Stimulated activated naive CD8-positive, alpha-beta T cell treated with anti-CD3 and anti-CD28 coated beads, Interleukin-15, Interleukin-2, amounts not matched to agents 100 ng/mL and 50 ng/mL, for 24 hours (primary cell): ENCODE measurements at regions not wholly inside any gene's neighbourhood (a gene's known extent, or its start where the extent isn't known, plus 50 kb on each side); places are given as distances from the start of the nearest gene placed in this dataset.

ENCODE experiments used
- H3K27ac Mint-ChIP-seq: one replicate; pipeline ENCODE4 v1.8.0; 2021; ENCODE audit warnings: mild to moderate bottlenecking, mixed read lengths
- H3K27me3 Mint-ChIP-seq: one replicate; pipeline ENCODE4 v1.8.0; 2021; ENCODE audit warnings: mixed read lengths
- H3K36me3 Mint-ChIP-seq: one replicate; pipeline ENCODE4 v1.8.0; 2021; ENCODE audit warnings: low read depth, mixed read lengths
- H3K4me1 Mint-ChIP-seq: one replicate; pipeline ENCODE4 v1.8.0; 2021; ENCODE audit warnings: low read depth, mixed read lengths
- H3K4me3 Mint-ChIP-seq: one replicate; pipeline ENCODE4 v1.8.0; 2021; ENCODE audit warnings: mild to moderate bottlenecking, mixed read lengths
- H3K9me3 Mint-ChIP-seq: one replicate; pipeline ENCODE4 v1.8.0; 2021; ENCODE audit warnings: mixed read lengths

DNA sequence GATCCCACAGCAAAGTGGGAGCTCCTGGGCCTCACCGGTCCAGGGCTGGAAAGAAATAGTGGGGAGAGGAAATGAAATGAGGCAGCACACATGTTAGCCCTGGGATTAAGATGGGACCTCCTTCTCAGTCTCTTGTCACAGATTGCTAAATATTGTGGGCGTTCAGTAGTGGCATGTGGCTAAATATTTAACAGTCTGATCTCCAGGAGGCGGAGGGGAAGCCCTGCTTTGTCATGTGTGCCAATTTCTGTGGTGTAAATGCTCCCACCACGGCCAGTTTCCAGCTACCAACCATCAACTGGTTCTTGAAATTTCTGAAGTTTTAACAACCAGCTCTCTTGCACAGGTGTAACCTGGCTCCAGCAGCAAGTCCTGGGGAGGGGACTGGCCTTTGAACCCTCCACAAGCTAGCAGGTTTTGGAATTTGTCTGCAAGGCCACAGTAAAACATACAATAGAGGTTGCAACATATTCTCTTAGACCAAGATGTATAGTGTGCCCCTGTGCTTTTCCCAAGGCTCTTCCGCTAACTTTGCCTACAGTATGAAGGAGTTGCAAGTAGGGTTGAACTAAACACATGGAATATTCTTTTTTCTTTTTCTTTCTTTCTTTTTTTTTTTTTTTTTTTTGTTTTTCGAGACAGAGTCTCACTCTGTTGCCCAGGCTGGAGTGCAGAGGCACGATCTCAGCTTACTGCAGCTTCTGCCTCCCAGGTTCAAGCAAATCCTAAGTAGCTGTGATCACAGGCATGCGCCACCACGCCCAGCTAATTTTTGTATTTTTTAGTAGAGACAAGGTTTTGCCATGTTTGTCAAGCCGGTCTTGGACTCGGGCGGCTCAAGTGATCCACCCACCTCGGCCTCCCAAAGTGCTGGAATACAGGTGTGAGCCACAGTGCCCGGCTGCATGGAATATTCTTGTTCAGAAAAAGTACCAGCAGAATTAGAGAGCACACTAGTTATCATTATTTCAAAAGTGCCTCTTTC, 103.1 kb upstream of the PCBD1 start:
- no peaks in the 10 kb centered on the region for H3K36me3 Mint-ChIP-seq
- no peak overlapping the region for H3K4me3 Mint-ChIP-seq
- H3K27me3 Mint-ChIP-seq, result no peaks in the 10 kb centered on the region
- H3K4me1 Mint-ChIP-seq, result no peaks in the 10 kb centered on the region
- no peak overlapping the region for H3K27ac Mint-ChIP-seq
- H3K9me3 Mint-ChIP-seq, result no peaks in the 10 kb centered on the region

GRCh38 chr10:70992436-70992835, 104.1 kb upstream of the PCBD1 start:
- Mint-ChIP-seq H3K4me1 (no peaks in the 10 kb centered on the region), H3K27me3 (peaks cover 3% of the 10 kb centered on the region), H3K27ac (no peak overlapping the region), H3K9me3 (no peaks in the 10 kb centered on the region), H3K4me3 (no peak overlapping the region), H3K36me3 (no peaks in the 10 kb centered on the region)

DNA sequence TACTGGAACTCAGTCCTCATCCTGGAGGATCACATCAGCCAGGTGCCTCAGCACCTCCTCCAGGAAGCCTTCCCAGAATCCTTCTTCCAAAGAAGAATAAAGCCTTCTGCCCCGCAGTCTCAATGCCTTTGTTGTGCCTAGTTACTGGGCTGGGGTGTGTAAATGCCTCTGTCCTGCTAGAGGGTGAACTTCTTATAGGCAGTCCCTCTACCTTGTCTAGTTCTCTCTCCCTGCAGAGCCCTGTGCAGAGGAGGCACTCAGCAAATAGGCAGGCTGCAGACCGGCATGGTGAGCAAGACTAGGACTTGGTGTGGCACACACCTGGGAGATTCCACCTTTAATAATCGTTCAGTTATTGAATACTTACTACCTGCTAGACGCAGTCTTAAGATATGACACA, 104.7 kb upstream of the PCBD1 start:
- no peaks in the 10 kb centered on the region for H3K36me3 Mint-ChIP-seq
- H3K9me3 Mint-ChIP-seq, result no peaks in the 10 kb centered on the region
- no peak overlapping the region for H3K4me3 Mint-ChIP-seq
- H3K27me3 Mint-ChIP-seq, result peaks cover 3% of the 10 kb centered on the region
- no peak overlapping the region for H3K27ac Mint-ChIP-seq
- no peaks in the 10 kb centered on the region for H3K4me1 Mint-ChIP-seq

DNA sequence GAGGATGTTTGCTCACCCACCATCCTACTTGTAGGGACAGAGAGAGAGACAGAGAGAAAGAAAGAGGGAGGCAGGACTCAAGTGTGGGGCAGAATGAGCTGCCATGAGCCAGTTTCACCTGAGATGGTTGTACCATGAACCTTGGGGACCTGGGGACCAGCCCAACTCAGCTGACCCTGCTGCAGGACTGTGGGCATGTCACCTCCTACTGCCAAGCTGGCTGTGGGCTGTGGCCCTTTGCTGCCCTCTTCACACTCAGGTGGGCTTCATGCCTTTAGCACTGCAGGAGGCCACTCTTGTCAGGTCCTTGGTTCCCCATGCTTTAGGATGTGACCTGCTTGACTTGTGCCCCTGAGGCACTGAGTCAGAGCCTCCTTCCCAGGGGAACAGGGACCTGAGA, 108.2 kb upstream of the PCBD1 start:
- Mint-ChIP-seq H3K4me3 (no peak overlapping the region), H3K4me1 (no peaks in the 10 kb centered on the region), H3K9me3 (peaks cover 4% of the 10 kb centered on the region), H3K27me3 (peaks cover 7% of the 10 kb centered on the region), H3K27ac (no peak overlapping the region), H3K36me3 (no peaks in the 10 kb centered on the region)

GRCh38 chr10:70997236-70997635, 108.9 kb upstream of the PCBD1 start:
- Mint-ChIP-seq H3K27ac (no peak overlapping the region), H3K36me3 (no peaks in the 10 kb centered on the region), H3K9me3 (peaks cover 4% of the 10 kb centered on the region), H3K4me3 (no peak overlapping the region), H3K27me3 (peaks cover 11% of the 10 kb centered on the region), H3K4me1 (no peaks in the 10 kb centered on the region)

GRCh38 chr10:70998086-70998485, 109.7 kb upstream of the PCBD1 start:
- Mint-ChIP-seq H3K9me3 (peaks cover 4% of the 10 kb centered on the region), H3K36me3 (no peaks in the 10 kb centered on the region), H3K27me3 (peaks cover 11% of the 10 kb centered on the region), H3K27ac (no peak overlapping the region), H3K4me1 (no peaks in the 10 kb centered on the region), H3K4me3 (no peak overlapping the region)

DNA sequence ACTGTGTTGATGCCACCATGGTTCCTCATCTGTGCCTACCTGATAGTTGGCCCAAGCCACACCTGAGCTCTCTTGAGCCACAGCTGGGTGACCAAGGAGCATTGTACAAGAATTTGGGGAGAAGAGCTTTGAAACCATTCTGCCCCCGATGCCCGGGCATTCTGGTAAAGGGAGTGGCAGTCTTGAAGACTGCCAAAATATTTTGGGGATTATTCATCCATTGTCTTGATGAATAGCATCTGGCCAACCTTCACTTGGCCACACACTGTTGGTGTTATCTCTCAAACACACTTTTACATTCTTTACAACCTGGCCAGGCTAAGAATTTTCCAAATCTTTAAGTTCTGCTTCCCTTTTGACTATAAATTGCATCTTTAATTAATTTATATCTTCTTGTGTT, 113.1 kb upstream of the PCBD1 start:
- no peaks in the 10 kb centered on the region for H3K4me1 Mint-ChIP-seq
- H3K27me3 Mint-ChIP-seq, result peaks cover 11% of the 10 kb centered on the region
- no peak overlapping the region for H3K4me3 Mint-ChIP-seq
- H3K9me3 Mint-ChIP-seq, result peaks cover 4% of the 10 kb centered on the region
- no peaks in the 10 kb centered on the region for H3K36me3 Mint-ChIP-seq
- no peak overlapping the region for H3K27ac Mint-ChIP-seq

DNA sequence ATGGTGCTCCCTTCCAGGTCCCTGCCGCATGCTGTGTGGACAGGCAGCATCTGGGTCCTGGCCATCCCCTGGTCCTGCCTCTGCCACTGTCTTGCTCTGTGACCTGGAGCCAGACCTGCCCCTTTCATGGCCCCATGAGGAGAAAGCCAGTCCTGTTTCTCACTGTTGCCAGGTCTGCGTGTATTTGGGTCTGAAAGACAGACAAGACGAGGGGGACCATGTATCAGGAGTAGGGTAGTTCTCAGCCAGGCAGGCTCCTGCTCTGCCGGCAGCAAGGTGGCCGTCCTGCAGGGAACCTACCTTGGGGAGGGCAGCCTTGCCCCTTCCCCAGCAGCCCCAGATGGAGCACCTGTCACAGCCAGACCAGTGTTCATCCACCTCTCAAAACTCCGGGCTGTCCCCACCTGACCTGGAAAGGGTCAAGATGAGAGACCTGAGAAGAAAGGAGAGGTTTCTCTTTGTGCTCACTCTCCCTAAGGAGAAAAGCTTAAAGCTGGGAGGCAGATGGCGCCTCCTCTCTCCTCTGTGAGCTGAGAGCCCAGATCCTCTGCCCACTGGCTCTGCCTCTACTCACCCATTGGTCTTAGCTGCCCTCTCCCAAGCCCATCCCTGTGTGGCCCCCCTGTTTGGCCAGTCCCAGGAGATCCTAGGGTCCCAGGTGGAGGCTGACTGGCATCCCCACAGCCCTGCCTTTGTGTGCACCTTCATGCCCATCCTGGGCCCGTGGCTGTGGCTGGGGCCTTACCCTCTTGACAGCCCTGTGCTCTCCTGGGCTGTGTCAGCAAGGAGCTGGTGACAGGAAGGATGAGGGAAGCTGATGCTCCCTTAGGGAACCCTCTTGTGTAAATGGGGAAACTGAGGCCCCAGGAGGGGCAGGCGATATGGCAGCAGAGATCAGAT, 116.1 kb upstream of the PCBD1 start:
- Mint-ChIP-seq H3K9me3 (peaks cover 3% of the 10 kb centered on the region), H3K27me3 (peaks cover 8% of the 10 kb centered on the region), H3K4me1 (no peaks in the 10 kb centered on the region), H3K4me3 (no peak overlapping the region), H3K36me3 (no peaks in the 10 kb centered on the region), H3K27ac (no peak overlapping the region)

DNA sequence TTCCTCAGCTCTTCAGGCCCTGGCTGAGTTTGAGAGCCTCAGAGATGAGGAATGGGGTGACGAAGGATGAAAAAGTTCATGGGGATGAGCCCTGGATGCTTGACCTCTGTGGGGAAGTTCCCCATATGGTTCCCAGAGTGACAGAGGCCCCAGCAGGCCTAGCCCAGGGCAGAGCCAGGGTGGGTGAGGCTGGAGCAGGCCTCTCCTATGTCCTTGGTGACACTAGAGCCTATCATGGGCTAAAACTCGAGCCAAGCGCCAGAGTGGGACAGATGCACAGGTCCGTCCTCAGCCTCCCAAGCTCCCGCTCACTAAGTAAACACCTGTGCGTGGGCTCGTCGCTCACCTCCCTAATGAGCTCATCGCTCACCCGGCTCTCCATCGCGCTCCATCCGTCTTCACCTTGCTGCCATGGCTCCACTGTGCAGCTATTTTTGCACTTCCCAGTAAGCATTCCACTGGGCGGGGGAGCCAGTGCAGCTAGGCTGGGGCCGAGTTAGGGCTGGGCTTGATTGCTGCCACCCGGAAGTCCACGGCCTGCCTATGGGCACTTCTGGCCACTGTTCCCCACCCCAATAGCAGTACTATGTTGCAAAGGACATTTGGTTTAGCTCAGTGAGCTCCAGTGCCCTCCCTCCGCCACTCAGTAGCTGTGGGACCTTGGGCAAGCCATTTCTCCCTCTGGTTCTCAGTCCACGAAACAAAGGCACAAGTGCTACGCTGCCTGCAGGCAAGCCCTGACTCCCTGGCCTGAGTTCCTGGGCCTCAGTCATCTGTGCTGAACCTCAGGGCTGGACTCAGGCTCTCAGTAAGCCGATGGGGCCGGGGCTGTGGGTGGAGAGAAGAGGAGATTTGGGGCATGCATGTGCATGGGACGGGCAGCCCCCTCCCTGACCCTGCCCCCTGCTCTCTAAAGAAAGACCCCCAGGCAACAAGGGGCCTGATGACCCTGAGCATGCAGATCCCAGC, 117.3 kb upstream of the PCBD1 start:
- Mint-ChIP-seq H3K36me3 (no peaks in the 10 kb centered on the region), H3K4me3 (no peak overlapping the region), H3K4me1 (no peaks in the 10 kb centered on the region), H3K27me3 (peaks cover 6% of the 10 kb centered on the region), H3K9me3 (no peaks in the 10 kb centered on the region), H3K27ac (no peak overlapping the region)

DNA sequence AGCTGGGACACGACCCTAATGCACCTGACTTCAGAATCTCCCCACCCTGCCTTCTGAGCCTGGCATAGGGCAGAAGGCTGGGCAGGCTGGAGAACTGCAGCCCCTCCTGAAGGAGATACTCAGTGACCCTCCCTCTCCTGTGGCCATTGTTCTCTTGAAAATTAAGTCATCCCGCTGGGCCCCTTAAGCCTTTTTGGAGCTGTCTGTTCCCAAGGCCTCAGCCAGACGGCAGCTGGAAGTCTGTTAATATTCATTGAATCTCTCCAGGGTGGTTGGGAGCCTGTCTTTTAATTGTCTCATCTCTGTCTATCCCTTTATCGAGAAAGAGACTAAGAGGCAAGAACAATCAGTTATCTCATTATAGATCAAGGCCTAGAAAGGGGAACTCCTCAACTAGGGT, 118.1 kb upstream of the PCBD1 start:
- Mint-ChIP-seq H3K27me3 (peaks cover 4% of the 10 kb centered on the region), H3K9me3 (no peaks in the 10 kb centered on the region), H3K4me1 (no peaks in the 10 kb centered on the region), H3K4me3 (no peak overlapping the region), H3K27ac (no peak overlapping the region), H3K36me3 (no peaks in the 10 kb centered on the region)

- no peaks in the 10 kb centered on the region for H3K36me3 Mint-ChIP-seq
- no peak overlapping the region for H3K4me3 Mint-ChIP-seq
- no peaks in the 10 kb centered on the region for H3K4me1 Mint-ChIP-seq
- no peak overlapping the region for H3K27ac Mint-ChIP-seq
- H3K27me3 Mint-ChIP-seq, result no peaks in the 10 kb centered on the region
- no peaks in the 10 kb centered on the region for H3K9me3 Mint-ChIP-seq
Observed at GRCh38 chr10:71007516-71007915, 119.2 kb upstream of the PCBD1 start.

DNA sequence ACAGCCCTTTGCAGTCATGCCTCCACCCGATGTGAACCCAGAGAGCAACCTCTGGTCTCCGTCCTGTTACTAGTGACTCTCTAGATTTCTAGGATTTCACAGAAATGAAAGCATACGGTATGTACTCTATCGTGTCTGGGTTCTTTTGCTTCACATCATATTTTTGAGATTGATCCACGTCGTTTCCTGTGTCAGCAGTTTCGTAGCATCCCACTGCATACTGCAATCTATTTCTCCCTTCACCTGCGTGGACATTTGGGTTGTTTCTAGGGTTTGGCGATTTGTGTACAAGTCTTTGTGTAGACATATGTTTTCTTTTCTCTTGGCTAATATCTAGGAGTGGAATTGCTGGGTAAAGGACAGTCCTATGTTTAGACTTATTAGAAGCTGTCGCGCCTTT, 119.8 kb upstream of the PCBD1 start:
- Mint-ChIP-seq H3K27me3 (no peaks in the 10 kb centered on the region), H3K9me3 (no peaks in the 10 kb centered on the region), H3K36me3 (no peaks in the 10 kb centered on the region), H3K4me1 (no peaks in the 10 kb centered on the region), H3K4me3 (no peak overlapping the region), H3K27ac (no peak overlapping the region)

DNA sequence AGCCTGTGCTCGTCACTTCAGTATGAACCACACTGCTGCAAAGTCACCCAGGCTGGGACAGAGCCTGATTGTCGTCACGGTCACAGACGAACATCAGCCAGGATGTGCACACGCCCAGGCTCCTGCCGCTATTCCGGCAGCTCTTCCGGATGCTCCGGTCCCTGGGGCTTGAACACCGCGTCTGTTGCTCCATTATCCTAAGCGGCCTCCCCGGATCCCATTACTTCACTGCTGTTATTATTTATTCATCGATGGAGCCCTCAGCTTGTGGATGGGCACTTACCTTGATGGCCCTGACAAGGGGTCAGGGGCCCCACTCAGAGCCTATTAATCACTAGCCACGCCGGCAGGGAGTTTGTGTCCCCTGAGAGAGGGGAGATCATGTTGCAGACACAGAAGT, 120.8 kb upstream of the PCBD1 start:
- Mint-ChIP-seq H3K9me3 (no peaks in the 10 kb centered on the region), H3K4me3 (no peak overlapping the region), H3K27me3 (no peaks in the 10 kb centered on the region), H3K36me3 (no peaks in the 10 kb centered on the region), H3K27ac (no peak overlapping the region), H3K4me1 (no peaks in the 10 kb centered on the region)

GRCh38 chr10:71010730-71011129, 122.4 kb upstream of the PCBD1 start:
- H3K27ac Mint-ChIP-seq, result no peak overlapping the region
- H3K4me3 Mint-ChIP-seq, result no peak overlapping the region
- H3K36me3 Mint-ChIP-seq, result no peaks in the 10 kb centered on the region
- peaks cover 5% of the 10 kb centered on the region for H3K4me1 Mint-ChIP-seq
- H3K27me3 Mint-ChIP-seq, result no peaks in the 10 kb centered on the region
- no peaks in the 10 kb centered on the region for H3K9me3 Mint-ChIP-seq
